ENCODE measurements at regions not wholly inside any gene's neighbourhood (a gene's known extent, or its start where the extent isn't known, plus 50 kb on each side); places are given as distances from the start of the nearest gene placed in this dataset.

DNA sequence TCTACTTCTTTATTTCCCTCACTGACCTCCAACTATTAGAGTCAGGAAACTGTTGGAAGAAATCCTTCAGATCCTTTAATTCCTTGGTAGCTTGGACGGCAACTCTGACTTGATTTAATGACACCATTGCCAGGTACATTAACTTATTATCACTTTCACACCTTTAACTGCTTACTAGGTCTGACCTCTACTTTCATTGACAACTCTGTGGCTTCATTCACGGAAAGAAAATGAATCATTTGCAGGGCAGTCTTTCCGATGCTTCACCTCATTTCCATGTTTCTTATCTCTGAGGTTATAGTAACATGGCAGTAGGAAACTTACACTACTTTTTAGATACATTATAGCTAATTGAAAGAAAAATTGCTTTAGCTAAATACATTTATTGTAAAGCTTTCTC lies 82.6 kb upstream of the PDGFD start:
- Histone ChIP-seq H2BK15ac (ENCODE audit: low read length) (no peak overlapping the region), H3K79me2 (ENCODE audit: control insufficient read depth in 1 of 2, insufficient read depth in 2 of 2, low read length in 2 of 2) (no peaks in the 10 kb centered on the region), H3K14ac (ENCODE audit: insufficient read length) (no peak overlapping the region), H3K79me1 (ENCODE audit: low read depth, low read length) (no peaks in the 10 kb centered on the region), H2BK5ac (ENCODE audit: low read depth, low read length) (no peak overlapping the region), H3K9ac (replicated peaks in 1 of 4; ENCODE audit: extremely low read depth in 1 of 4, low read depth in 3 of 4, low read length in 3 of 4) (no peak overlapping the region), H4K91ac (replicated peaks; ENCODE audit: insufficient read length, low read length) (no peak overlapping the region), H3K9me3 (ENCODE audit: insufficient read depth in 2 of 2, low read depth in 1 of 2, low read length in 1 of 2) (no peaks in the 10 kb centered on the region), H2BK20ac (ENCODE audit: low read length) (no peak overlapping the region), H3K4me3 (ENCODE audit: extremely low read depth in 1 of 4, insufficient read depth in 2 of 4, low read depth in 3 of 4, low read length in 4 of 4) (no peak overlapping the region), H2AFZ (ENCODE audit: low read length) (no peak overlapping the region), H4K20me1 (replicated peaks in 1 of 2; ENCODE audit: control insufficient read depth in 1 of 2, insufficient read depth in 2 of 2, low read length in 2 of 2) (no peaks in the 10 kb centered on the region), H3K36me3 (ENCODE audit: control insufficient read depth in 2 of 4, insufficient read depth in 4 of 4, low read length in 3 of 4) (no peaks in the 10 kb centered on the region), H4K5ac (ENCODE audit: insufficient read length, low read depth, low read length) (no peak overlapping the region), H3K4me2 (ENCODE audit: insufficient read depth in 1 of 2, low read depth in 2 of 2, low read length in 2 of 2) (no peak overlapping the region), H3K56ac (replicated peaks; ENCODE audit: insufficient read length, low read depth, low read length) (no peak overlapping the region), H2BK120ac (replicated peaks; ENCODE audit: low read depth, low read length) (no peak overlapping the region), H2BK12ac (ENCODE audit: low read depth, low read length) (no peak overlapping the region), H3K27ac (ENCODE audit: low read depth, low read length) (no peak overlapping the region), H3K18ac (ENCODE audit: extremely low read depth, low read length) (no peak overlapping the region), H2AK5ac (ENCODE audit: low read depth, low read length) (no peak overlapping the region), H3K4ac (replicated peaks; ENCODE audit: insufficient read length, low read depth, low read length) (no peak overlapping the region), H4K8ac (ENCODE audit: extremely low read depth, insufficient read depth, low read length) (no peak overlapping the region), H3K27me3 (replicated peaks in 1 of 4; ENCODE audit: control insufficient read depth in 3 of 4, extremely low read depth in 1 of 4, insufficient read depth in 3 of 4, low read length in 3 of 4) (peaks cover 0 to 1% (median 0%) of the 10 kb centered on the region in 4 experiments; a peak in 1 of 7 replicates), H3K23me2 (ENCODE audit: low read depth, low read length) (no peaks in the 10 kb centered on the region), H3K23ac (ENCODE audit: insufficient read length) (no peak overlapping the region), H3K4me1 (replicated peaks in 1 of 4; ENCODE audit: control insufficient read depth in 3 of 4, insufficient read depth in 4 of 4, low read length in 3 of 4) (no peaks in the 10 kb centered on the region)
- ChIA-PET CTCF (ENCODE audit: partially characterized antibody) (no interaction called here), POLR2A (ENCODE audit: partially characterized antibody) (no interaction called here)
- 95% methylated on average over 3 of the region's 3 CpGs; no CpG with 5 or more reads in 1 of the 2 experiments for WGBS, 2 experiments (ENCODE audit: extremely low coverage in 1 of 2, insufficient coverage in 1 of 2, insufficient read length in 1 of 2, insufficient replicate concordance in 2 of 2, low coverage in 1 of 2, low lambda C conversion rate in 2 of 2, missing lambda C conversion rate in 1 of 2)
- no peak for DNase-seq (ENCODE audit: low read depth in 1 of 2, low spot score in 2 of 2)
- FAIRE-seq: no peak
- TF ChIP-seq MAFK (IDR thresholded peaks at IDR 0.05; ENCODE audit: low read depth, low read length) (no peak), HDAC6 (IDR thresholded peaks at IDR 0.05; ENCODE audit: low read depth, low read length) (no peak), CTBP2 (IDR thresholded peaks at IDR 0.05; ENCODE audit: borderline replicate concordance, insufficient read depth, insufficient read length, low read length) (no peak), SUZ12 (IDR thresholded peaks at IDR 0.05; ENCODE audit: low read length) (no peak), ASH2L (IDR thresholded peaks at IDR 0.05; ENCODE audit: low read length) (no peak), EP300 (IDR thresholded peaks at IDR 0.05; ENCODE audit: borderline replicate concordance in 1 of 2, low read depth in 2 of 2, low read length in 2 of 2) (no peak)
- TF ChIP-seq, protein P1, sequence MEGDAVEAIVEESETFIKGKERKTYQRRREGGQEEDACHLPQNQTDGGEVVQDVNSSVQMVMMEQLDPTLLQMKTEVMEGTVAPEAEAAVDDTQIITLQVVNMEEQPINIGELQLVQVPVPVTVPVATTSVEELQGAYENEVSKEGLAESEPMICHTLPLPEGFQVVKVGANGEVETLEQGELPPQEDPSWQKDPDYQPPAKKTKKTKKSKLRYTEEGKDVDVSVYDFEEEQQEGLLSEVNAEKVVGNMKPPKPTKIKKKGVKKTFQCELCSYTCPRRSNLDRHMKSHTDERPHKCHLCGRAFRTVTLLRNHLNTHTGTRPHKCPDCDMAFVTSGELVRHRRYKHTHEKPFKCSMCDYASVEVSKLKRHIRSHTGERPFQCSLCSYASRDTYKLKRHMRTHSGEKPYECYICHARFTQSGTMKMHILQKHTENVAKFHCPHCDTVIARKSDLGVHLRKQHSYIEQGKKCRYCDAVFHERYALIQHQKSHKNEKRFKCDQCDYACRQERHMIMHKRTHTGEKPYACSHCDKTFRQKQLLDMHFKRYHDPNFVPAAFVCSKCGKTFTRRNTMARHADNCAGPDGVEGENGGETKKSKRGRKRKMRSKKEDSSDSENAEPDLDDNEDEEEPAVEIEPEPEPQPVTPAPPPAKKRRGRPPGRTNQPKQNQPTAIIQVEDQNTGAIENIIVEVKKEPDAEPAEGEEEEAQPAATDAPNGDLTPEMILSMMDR (IDR thresholded peaks at IDR 0.05; ENCODE audit: control extremely low read depth in 1 of 3, insufficient read depth in 1 of 3, low read depth in 1 of 3, low read length in 3 of 3): no peak
- TF ChIP-seq, protein P2, sequence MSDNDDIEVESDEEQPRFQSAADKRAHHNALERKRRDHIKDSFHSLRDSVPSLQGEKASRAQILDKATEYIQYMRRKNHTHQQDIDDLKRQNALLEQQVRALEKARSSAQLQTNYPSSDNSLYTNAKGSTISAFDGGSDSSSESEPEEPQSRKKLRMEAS (IDR thresholded peaks at IDR 0.05): no peak
- TF ChIP-seq, protein P3, sequence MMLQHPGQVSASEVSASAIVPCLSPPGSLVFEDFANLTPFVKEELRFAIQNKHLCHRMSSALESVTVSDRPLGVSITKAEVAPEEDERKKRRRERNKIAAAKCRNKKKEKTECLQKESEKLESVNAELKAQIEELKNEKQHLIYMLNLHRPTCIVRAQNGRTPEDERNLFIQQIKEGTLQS (IDR thresholded peaks at IDR 0.05; ENCODE audit: insufficient read depth, low read depth, low read length): no peak

Data from H1 (cell line).